H1 (cell line): ENCODE measurements at regions not wholly inside any gene's neighbourhood (a gene's known extent, or its start where the extent isn't known, plus 50 kb on each side); places are given as distances from the start of the nearest gene placed in this dataset.

Experiments used
- CTCF ChIA-PET: fragments of 300-600 bp; sonication (Branson Sonifier 250); formaldehyde crosslinking; loops from one replicate; lab custom pipeline; 2021; ENCODE audit not compliant: partially characterized antibody; lab: Charles Lee
- POLR2A ChIA-PET: fragments of 300-600 bp; sonication (Branson Sonifier 250); formaldehyde crosslinking; loops from one replicate; lab custom pipeline; 2021; ENCODE audit warnings: inconsistent platforms; ENCODE audit not compliant: partially characterized antibody; lab: Charles Lee
- DNase-seq, 2 experiments: peaks; one replicate each; pipeline versions ENCODE4 v3.0.0 to v3.0.0-alpha.2; 2010 to 2022; ENCODE audit warnings: low spot score in 2 of 2, low read depth in 1 of 2, mixed read lengths in 1 of 2
- FAIRE-seq: peaks from 2 replicates; lab custom pipeline; 2011; peaks lifted over from hg19 to GRCh38; lab: Jason Lieb, UNC
- H2AFZ ChIP-seq: 2 replicates; pipeline ENCODE4 v1.8.1; 2012; ENCODE audit warnings: low read length, inconsistent platforms
- H2AK5ac ChIP-seq: 2 replicates; pipeline ENCODE4 v1.6.1; 2013; ENCODE audit warnings: low read depth, low read length
- H2BK120ac ChIP-seq: replicated peaks from 2 replicates; pipeline ENCODE3; 2013; ENCODE audit warnings: low read depth, low read length, inconsistent platforms
- H2BK12ac ChIP-seq: 2 replicates; pipeline ENCODE4 v1.6.1; 2013; ENCODE audit warnings: low read depth, low read length
- H2BK15ac ChIP-seq: 2 replicates; pipeline ENCODE4 v1.6.1; 2013; ENCODE audit warnings: low read length
- H2BK20ac ChIP-seq: 2 replicates; pipeline ENCODE4 v1.6.1; 2013; ENCODE audit warnings: low read length
- H2BK5ac ChIP-seq: 2 replicates; pipeline ENCODE4 v1.6.1; 2013; ENCODE audit warnings: low read depth, low read length
- H3K14ac ChIP-seq: 2 replicates; pipeline ENCODE4 v1.6.1; 2013; ENCODE audit warnings: inconsistent platforms; ENCODE audit not compliant: insufficient read length
- H3K18ac ChIP-seq: 2 replicates; pipeline ENCODE4 v1.6.1; 2013; ENCODE audit warnings: low read length; ENCODE audit errors: extremely low read depth
- H3K23ac ChIP-seq: 2 replicates; pipeline ENCODE4 v1.6.1; 2013; ENCODE audit warnings: inconsistent platforms; ENCODE audit not compliant: insufficient read length
- H3K23me2 ChIP-seq: 2 replicates; pipeline ENCODE4 v1.6.1; 2013; ENCODE audit warnings: low read depth, low read length
- H3K27ac ChIP-seq: 2 replicates; pipeline ENCODE4 v1.6.1; 2011; ENCODE audit warnings: low read depth, low read length, inconsistent platforms
- H3K27me3 ChIP-seq, 4 experiments: replicated peaks in 1 of 4; 1 replicate in 1 of 4; 2 replicates in 3 of 4; pipeline versions ENCODE4 v1.6.1 to v1.8.1; 2011 to 2013; ENCODE audit warnings: low read length in 3 of 4, mild to moderate bottlenecking in 3 of 4, inconsistent platforms in 2 of 4, mixed read lengths in 2 of 4, moderate library complexity in 1 of 4; ENCODE audit not compliant: control insufficient read depth in 3 of 4, insufficient read depth in 3 of 4; ENCODE audit errors: extremely low read depth in 1 of 4
- H3K36me3 ChIP-seq, 4 experiments: 2 replicates each; pipeline versions ENCODE4 v1.6.1 to v1.8.1; 2011 to 2013; ENCODE audit warnings: mild to moderate bottlenecking in 4 of 4, low read length in 3 of 4, moderate library complexity in 2 of 4, control low read depth in 1 of 4, inconsistent platforms in 1 of 4; ENCODE audit not compliant: insufficient read depth in 4 of 4, control insufficient read depth in 2 of 4
- H3K4ac ChIP-seq: replicated peaks from 2 replicates; pipeline ENCODE3; 2013; ENCODE audit warnings: low read length, low read depth, mixed read lengths, inconsistent platforms; ENCODE audit not compliant: insufficient read length
- H3K4me1 ChIP-seq, 4 experiments: replicated peaks in 1 of 4; 1 replicate in 1 of 4; 2 replicates in 3 of 4; pipeline versions ENCODE4 v1.6.1 to v1.8.1; 2011 to 2013; ENCODE audit warnings: low read length in 3 of 4, inconsistent platforms in 2 of 4, mixed read lengths in 1 of 4; ENCODE audit not compliant: insufficient read depth in 4 of 4, control insufficient read depth in 3 of 4
- H3K4me2 ChIP-seq, 2 experiments: 2 replicates each; pipeline versions ENCODE4 v1.6.1 to v1.8.1; 2011 to 2013; ENCODE audit warnings: low read depth in 2 of 2, low read length in 2 of 2, control low read depth in 1 of 2, inconsistent platforms in 1 of 2, mild to moderate bottlenecking in 1 of 2; ENCODE audit not compliant: insufficient read depth in 1 of 2
- H3K4me3 ChIP-seq, 4 experiments: fragments of 200-600, 300-600 bp in 1 of 4; sonication (generic), shearing (Covaris generic), sonication (Bioruptor Twin) in 1 of 4; 2 replicates each; pipeline versions ENCODE4 v1.5.1 to v1.8.1; 2011 to 2016; ENCODE audit warnings: low read length in 4 of 4, low read depth in 3 of 4, control low read depth in 2 of 4, inconsistent platforms in 2 of 4, mild to moderate bottlenecking in 2 of 4, mixed read lengths in 1 of 4, moderate library complexity in 1 of 4; ENCODE audit not compliant: insufficient read depth in 2 of 4; ENCODE audit errors: extremely low read depth in 1 of 4
- H3K56ac ChIP-seq: replicated peaks from 2 replicates; pipeline ENCODE3; 2013; ENCODE audit warnings: low read depth, mild to moderate bottlenecking, mixed read lengths, low read length, inconsistent platforms; ENCODE audit not compliant: insufficient read length
- H3K79me1 ChIP-seq: 2 replicates; pipeline ENCODE4 v1.6.1; 2013; ENCODE audit warnings: low read depth, low read length, control low read depth
- H3K79me2 ChIP-seq, 2 experiments: 2 replicates each; pipeline versions ENCODE4 v1.6.1 to v1.8.1; 2012 to 2013; ENCODE audit warnings: low read length in 2 of 2, mild to moderate bottlenecking in 2 of 2, inconsistent platforms in 1 of 2; ENCODE audit not compliant: insufficient read depth in 2 of 2, control insufficient read depth in 1 of 2
- H3K9ac ChIP-seq, 4 experiments: replicated peaks in 1 of 4; 1 replicate in 1 of 4; 2 replicates in 3 of 4; pipeline versions ENCODE4 v1.6.1 to v1.8.1; 2011 to 2013; ENCODE audit warnings: low read depth in 3 of 4, low read length in 3 of 4, control low read depth in 2 of 4, mild to moderate bottlenecking in 2 of 4, moderate library complexity in 2 of 4, inconsistent platforms in 1 of 4; ENCODE audit errors: extremely low read depth in 1 of 4
- H3K9me3 ChIP-seq, 2 experiments: 2 replicates each; pipeline versions ENCODE4 v1.6.1 to v1.8.1; 2012 to 2013; ENCODE audit warnings: mild to moderate bottlenecking in 2 of 2, moderate library complexity in 2 of 2, control low read depth in 1 of 2, inconsistent platforms in 1 of 2, low read depth in 1 of 2, low read length in 1 of 2, mixed read lengths in 1 of 2; ENCODE audit not compliant: insufficient read depth in 2 of 2
- H4K20me1 ChIP-seq, 2 experiments: replicated peaks in 1 of 2; 2 replicates each; pipeline versions ENCODE3 to v1.8.1; 2011 to 2013; ENCODE audit warnings: inconsistent platforms in 2 of 2, low read length in 2 of 2, mild to moderate bottlenecking in 1 of 2; ENCODE audit not compliant: insufficient read depth in 2 of 2, control insufficient read depth in 1 of 2
- H4K5ac ChIP-seq: 2 replicates; pipeline ENCODE4 v1.6.1; 2013; ENCODE audit warnings: low read length, low read depth, mixed read lengths, inconsistent platforms; ENCODE audit not compliant: insufficient read length
- H4K8ac ChIP-seq: 2 replicates; pipeline ENCODE4 v1.8.0; 2013; ENCODE audit warnings: mild to moderate bottlenecking, moderate library complexity, low read length, inconsistent platforms; ENCODE audit not compliant: insufficient read depth; ENCODE audit errors: extremely low read depth
- H4K91ac ChIP-seq: replicated peaks from 2 replicates; pipeline ENCODE3; 2013; ENCODE audit warnings: low read length, mixed read lengths, inconsistent platforms; ENCODE audit not compliant: insufficient read length
- ATF3 ChIP-seq: IDR thresholded peaks from 2 replicates; pipeline ENCODE4 v1.6.1; 2011; ENCODE audit warnings: low read depth, mild to moderate bottlenecking, low read length; ENCODE audit not compliant: insufficient read depth
- CEBPB ChIP-seq: IDR thresholded peaks from 2 replicates; pipeline ENCODE4 v1.6.1; 2012; ENCODE audit warnings: low read depth, low read length
- CTBP2 ChIP-seq: IDR thresholded peaks from 2 replicates; pipeline ENCODE4 v1.7.0; 2011; ENCODE audit warnings: borderline replicate concordance, mild to moderate bottlenecking, moderate library complexity, mixed read lengths, low read length; ENCODE audit not compliant: insufficient read depth, insufficient read length
- KDM1A ChIP-seq: fragments of 200-600, 300-600 bp; sonication (generic); IDR thresholded peaks from 2 replicates; pipeline ENCODE4 v1.7.1; 2016; ENCODE audit warnings: mild to moderate bottlenecking, low read length, borderline replicate concordance
- MAFK ChIP-seq: IDR thresholded peaks from 2 replicates; pipeline ENCODE4 v1.6.1; 2012; ENCODE audit warnings: low read depth, mild to moderate bottlenecking, improper control_type of control experiment, low read length
- NANOG ChIP-seq: IDR thresholded peaks from 2 replicates; pipeline ENCODE4 v1.6.1; 2011; ENCODE audit warnings: low read length, low read depth, mild to moderate bottlenecking, inconsistent platforms; ENCODE audit not compliant: insufficient read depth, poor library complexity, severe bottlenecking
- NRF1 ChIP-seq: IDR thresholded peaks from 2 replicates; pipeline ENCODE4 v1.6.1; 2011; ENCODE audit warnings: mild to moderate bottlenecking, low read depth, low read length, improper control_type of control experiment
- SIRT6 ChIP-seq: IDR thresholded peaks from one replicate; pipeline ENCODE4 v1.7.1; 2012; ENCODE audit warnings: low read length, inconsistent platforms
- ZNF274 ChIP-seq: IDR thresholded peaks from 2 replicates; pipeline ENCODE4 v1.7.0; 2012; ENCODE audit warnings: low read length, borderline replicate concordance; ENCODE audit errors: extremely low read depth
- whole genome bisulfite sequencing, 2 experiments: shearing (Covaris generic) in 1 of 2; methylation state at CpG; one replicate each; pipeline versions ENCODE4 v1.1.6 to v1.1.7; 2013 to 2015; ENCODE audit warnings: low lambda C conversion rate in 2 of 2, mixed read lengths in 2 of 2, inconsistent platforms in 1 of 2, low coverage in 1 of 2, missing lambda C conversion rate in 1 of 2; ENCODE audit not compliant: insufficient replicate concordance in 2 of 2, insufficient coverage in 1 of 2, insufficient read length in 1 of 2; ENCODE audit errors: extremely low coverage in 1 of 2, missing lambda C conversion rate in 1 of 2; 5-methylcytosine and 5-hydroxymethylcytosine counted together

DNA sequence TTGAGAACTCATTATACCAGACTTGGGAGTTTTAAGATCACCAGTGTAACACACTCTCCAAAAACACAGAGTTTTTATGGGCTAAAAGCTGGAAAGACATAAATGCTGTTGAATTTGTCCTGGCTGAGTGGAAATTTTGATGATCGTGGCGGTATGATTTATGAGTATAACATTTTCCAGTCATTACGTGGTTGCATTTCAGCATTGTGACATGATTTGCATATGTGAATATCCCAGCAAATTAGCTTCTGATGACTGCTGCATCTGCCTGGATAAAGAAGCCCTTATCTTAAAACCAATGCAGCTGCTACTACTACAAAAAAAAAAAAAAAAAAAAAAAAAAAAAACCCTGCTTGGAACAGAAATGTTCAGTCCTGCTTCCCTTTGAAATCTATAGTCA, 850.9 kb downstream of the TFAP2A start:
- CTCF ChIA-PET: no interaction called here
- Histone ChIP-seq H3K18ac (no peak overlapping the region), H2AK5ac (no peak overlapping the region), H2AFZ (no peak overlapping the region), H3K4me2 (no peak overlapping the region), H2BK12ac (no peak overlapping the region), H3K4me3 (no peak overlapping the region), H3K27me3 (peaks cover 0 to 2% (median 0%) of the 10 kb centered on the region in 4 experiments; a peak in 1 of 7 replicates), H3K36me3 (no peaks in the 10 kb centered on the region), H4K91ac (no peak overlapping the region), H3K14ac (no peak overlapping the region), H3K79me2 (no peaks in the 10 kb centered on the region), H3K4me1 (no peaks in the 10 kb centered on the region), H3K23me2 (no peaks in the 10 kb centered on the region), H2BK20ac (no peak overlapping the region), H2BK120ac (no peak overlapping the region), H3K79me1 (no peaks in the 10 kb centered on the region), H2BK15ac (no peak overlapping the region), H3K9ac (no peak overlapping the region), H2BK5ac (no peak overlapping the region), H4K8ac (no peak overlapping the region), H3K4ac (no peak overlapping the region), H3K56ac (no peak overlapping the region), H4K20me1 (no peaks in the 10 kb centered on the region), H3K27ac (no peak overlapping the region), H4K5ac (no peak overlapping the region), H3K23ac (no peak overlapping the region), H3K9me3 (no peaks in the 10 kb centered on the region)
- POLR2A ChIA-PET: no interaction called here
- FAIRE-seq (no peak), DNase-seq (no peak)
- TF ChIP-seq NRF1 (no peak), MAFK (no peak), CEBPB (no peak), KDM1A (no peak), ZNF274 (no peak), SIRT6 (no peak), NANOG (no peak), ATF3 (no peak), CTBP2 (no peak)
- 72% methylated on average over 3 of the region's 3 CpGs; no CpG with 5 or more reads in 1 of the 2 experiments for WGBS, 2 experiments
